B cell (primary cell): ENCODE measurements at regions not wholly inside any gene's neighbourhood (a gene's known extent, or its start where the extent isn't known, plus 50 kb on each side); places are given as distances from the start of the nearest gene placed in this dataset.

Experiments
- EZH2 ChIP-seq: IDR thresholded peaks from 2 replicates; pipeline ENCODE4 v1.6.1; 2012; ENCODE audit warnings: borderline replicate concordance, low read depth, mild to moderate bottlenecking, moderate library complexity, low read length; ENCODE audit not compliant: insufficient read depth, poor library complexity, severe bottlenecking
- TF ChIP-seq, protein P1 (sequence below): fragments of 200-600 bp; IDR thresholded peaks from one replicate; pipeline ENCODE4 v1.8.0; 2022; ENCODE audit warnings: antibody characterized with exemption, mild to moderate bottlenecking

DNA sequence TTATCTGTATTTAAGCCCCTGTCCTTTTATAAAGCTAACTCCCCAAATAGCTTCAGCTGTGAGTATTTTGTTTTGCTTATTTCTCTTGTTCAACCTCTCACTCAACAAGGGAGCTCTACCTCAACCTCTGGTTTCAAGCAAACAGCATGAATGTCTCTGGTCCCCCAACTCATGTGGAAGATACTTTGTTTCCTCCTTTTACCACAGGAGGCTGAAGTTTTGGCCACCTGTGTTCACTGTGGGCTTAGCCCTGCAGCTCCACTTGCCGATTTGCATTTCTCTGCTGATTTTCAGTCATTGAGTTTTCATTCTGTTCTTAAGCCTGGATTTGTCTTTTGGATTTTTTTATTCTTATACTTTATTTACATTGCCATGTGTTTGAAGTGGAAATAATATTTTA is 613.1 kb downstream of the USP25 start:
- TF ChIP-seq EZH2, result no peak
- TF ChIP-seq, protein P1, sequence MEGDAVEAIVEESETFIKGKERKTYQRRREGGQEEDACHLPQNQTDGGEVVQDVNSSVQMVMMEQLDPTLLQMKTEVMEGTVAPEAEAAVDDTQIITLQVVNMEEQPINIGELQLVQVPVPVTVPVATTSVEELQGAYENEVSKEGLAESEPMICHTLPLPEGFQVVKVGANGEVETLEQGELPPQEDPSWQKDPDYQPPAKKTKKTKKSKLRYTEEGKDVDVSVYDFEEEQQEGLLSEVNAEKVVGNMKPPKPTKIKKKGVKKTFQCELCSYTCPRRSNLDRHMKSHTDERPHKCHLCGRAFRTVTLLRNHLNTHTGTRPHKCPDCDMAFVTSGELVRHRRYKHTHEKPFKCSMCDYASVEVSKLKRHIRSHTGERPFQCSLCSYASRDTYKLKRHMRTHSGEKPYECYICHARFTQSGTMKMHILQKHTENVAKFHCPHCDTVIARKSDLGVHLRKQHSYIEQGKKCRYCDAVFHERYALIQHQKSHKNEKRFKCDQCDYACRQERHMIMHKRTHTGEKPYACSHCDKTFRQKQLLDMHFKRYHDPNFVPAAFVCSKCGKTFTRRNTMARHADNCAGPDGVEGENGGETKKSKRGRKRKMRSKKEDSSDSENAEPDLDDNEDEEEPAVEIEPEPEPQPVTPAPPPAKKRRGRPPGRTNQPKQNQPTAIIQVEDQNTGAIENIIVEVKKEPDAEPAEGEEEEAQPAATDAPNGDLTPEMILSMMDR, result no peak
